Cardiac muscle cell (in vitro differentiated cells and primary cell): ENCODE measurements at regions not wholly inside any gene's neighbourhood (a gene's known extent, or its start where the extent isn't known, plus 50 kb on each side); places are given as distances from the start of the nearest gene placed in this dataset.
A peak's percentile ranks its signal among the peaks of the same experiment; 100 is the strongest.

Source experiments
- DNase-seq, 2 donors: peaks; one replicate each; pipeline versions ENCODE4 v3.0.0 to v3.0.0-alpha.2; 2010 to 2017; ENCODE audit warnings: low read depth in 1 of 2, low spot score in 1 of 2
- H3K27ac ChIP-seq: fragments of 200-600 bp; sonication (generic); 2 replicates; pipeline ENCODE4 v1.5.1; 2016
- H3K27me3 ChIP-seq: fragments of 200-600 bp; sonication (generic); 2 replicates; pipeline ENCODE4 v1.6.0; 2016; ENCODE audit warnings: control low read depth
- H3K36me3 ChIP-seq: fragments of 200-600 bp; sonication (generic); 2 replicates; pipeline ENCODE4 v1.5.1; 2016; ENCODE audit warnings: control low read depth
- H3K4me1 ChIP-seq: fragments of 200-600 bp; sonication (generic); 2 replicates; pipeline ENCODE4 v1.8.1; 2017; ENCODE audit warnings: low read depth, mild to moderate bottlenecking, mixed run types
- H3K4me3 ChIP-seq: fragments of 200-600 bp; sonication (generic); 2 replicates; pipeline ENCODE4 v1.5.1; 2016; ENCODE audit warnings: mild to moderate bottlenecking
- H3K9me3 ChIP-seq: fragments of 200-600 bp; sonication (generic); 2 replicates; pipeline ENCODE4 v1.5.1; 2017; ENCODE audit warnings: low read depth, mild to moderate bottlenecking, control low read depth
- CTCF ChIP-seq: IDR thresholded peaks from 2 replicates; pipeline ENCODE4 v1.5.1; 2012; ENCODE audit warnings: low read depth, mild to moderate bottlenecking, low read length

- DNase-seq, result peak in 1 of 2 donors; percentile 35
- Histone ChIP-seq H3K9me3 (no peaks in the 10 kb centered on the region), H3K4me3 (no peak overlapping the region), H3K4me1 (no peaks in the 10 kb centered on the region), H3K27ac (no peak overlapping the region), H3K36me3 (no peaks in the 10 kb centered on the region), H3K27me3 (no peaks in the 10 kb centered on the region)
- peak; percentile 13 for TF ChIP-seq CTCF
Observed at GRCh38 chr9:74006935-74007334, 490.2 kb upstream of the RORB start.

GRCh38 chr9:74007833-74008232 is 489.3 kb upstream of the RORB start:
- H3K4me1 ChIP-seq, result no peaks in the 10 kb centered on the region
- H3K27ac ChIP-seq, result no peak overlapping the region
- no peaks in the 10 kb centered on the region for H3K27me3 ChIP-seq
- no peak for DNase-seq
- TF ChIP-seq CTCF, result no peak
- H3K9me3 ChIP-seq, result no peaks in the 10 kb centered on the region
- no peaks in the 10 kb centered on the region for H3K36me3 ChIP-seq
- no peak overlapping the region for H3K4me3 ChIP-seq

- H3K4me1 ChIP-seq, result no peaks in the 10 kb centered on the region
- DNase-seq, result no peak
- no peak overlapping the region for H3K4me3 ChIP-seq
- no peaks in the 10 kb centered on the region for H3K36me3 ChIP-seq
- H3K9me3 ChIP-seq, result no peaks in the 10 kb centered on the region
- no peak for TF ChIP-seq CTCF
- no peak overlapping the region for H3K27ac ChIP-seq
- no peaks in the 10 kb centered on the region for H3K27me3 ChIP-seq
Observed at GRCh38 chr9:74016004-74016403, 481.1 kb upstream of the RORB start.

GRCh38 chr9:74025402-74025925 is 471.7 kb upstream of the RORB start:
- no peak for TF ChIP-seq CTCF
- peak in 1 of 2 donors; percentile 40 for DNase-seq

GRCh38 chr9:74032421-74032820 is 464.7 kb upstream of the RORB start:
- Histone ChIP-seq H3K27me3 (no peaks in the 10 kb centered on the region), H3K4me1 (peaks cover 4% of the 10 kb centered on the region), H3K36me3 (no peaks in the 10 kb centered on the region), H3K9me3 (no peaks in the 10 kb centered on the region), H3K4me3 (no peak overlapping the region), H3K27ac (no peak overlapping the region)
- TF ChIP-seq CTCF, result no peak
- DNase-seq, result no peak

More at GRCh38 chr9:74025402-74025925, 471.7 kb upstream of the RORB start:
- Histone ChIP-seq H3K4me1 (peaks cover 12% of the 10 kb centered on the region), H3K4me3 (no peak overlapping the region), H3K9me3 (no peaks in the 10 kb centered on the region), H3K27ac (no peak overlapping the region), H3K36me3 (no peaks in the 10 kb centered on the region), H3K27me3 (no peaks in the 10 kb centered on the region)

- Histone ChIP-seq H3K27ac (no peak overlapping the region), H3K4me3 (no peak overlapping the region), H3K36me3 (no peaks in the 10 kb centered on the region), H3K9me3 (no peaks in the 10 kb centered on the region), H3K4me1 (peaks cover 4% of the 10 kb centered on the region), H3K27me3 (no peaks in the 10 kb centered on the region)
- no peak for DNase-seq
- TF ChIP-seq CTCF, result no peak
Observed at GRCh38 chr9:74035786-74036185, 461.3 kb upstream of the RORB start.
